ENCODE measurements at regions not wholly inside any gene's neighbourhood (a gene's known extent, or its start where the extent isn't known, plus 50 kb on each side); places are given as distances from the start of the nearest gene placed in this dataset.

- no peak for TF ChIP-seq TAF1 (IDR thresholded peaks at IDR 0.05; ENCODE audit: borderline replicate concordance, low read depth, low read length)
- no peak for TF ChIP-seq POLR2AphosphoS5 (IDR thresholded peaks at IDR 0.05; ENCODE audit: low read depth, low read length)
These were observed 166.8 kb upstream of the SULF2 start for GRCh38 chr20:47952023-47952564.
